ENCODE measurements at regions not wholly inside any gene's neighbourhood (a gene's known extent, or its start where the extent isn't known, plus 50 kb on each side); places are given as distances from the start of the nearest gene placed in this dataset.
A peak's percentile ranks its signal among the peaks of the same experiment; 100 is the strongest.

DNA sequence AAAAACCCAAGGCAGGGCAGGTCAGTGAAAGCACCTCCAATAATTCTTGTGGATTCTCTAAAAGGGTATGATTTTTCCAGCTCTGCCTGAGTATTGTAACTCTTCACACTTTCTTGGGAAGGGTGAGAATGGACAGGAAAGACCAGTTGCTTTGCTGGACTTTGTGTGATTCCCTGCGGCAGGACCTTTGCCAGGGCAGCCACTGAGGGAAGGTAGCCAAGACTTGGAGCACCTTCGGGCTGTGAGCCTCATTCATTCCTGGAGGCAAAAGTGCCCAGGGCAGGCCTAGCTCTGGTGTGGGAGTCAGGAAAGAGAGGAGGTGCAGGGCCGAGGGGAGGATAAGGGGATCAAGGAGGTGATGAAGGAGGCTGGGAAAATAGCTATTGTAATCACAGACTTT, 80.2 kb downstream of the VCPKMT start:
- no peak for TF ChIP-seq POLR2A (IDR thresholded peaks at IDR 0.05)
- no peak for TF ChIP-seq CTCF (IDR thresholded peaks at IDR 0.05)
- Histone ChIP-seq H3K27me3 (no peaks in the 10 kb centered on the region), H3K9me3 (no peaks in the 10 kb centered on the region), H3K4me1 (peaks cover 0 to 26% (median 16%) of the 10 kb centered on the region in 4 donors), H3K27ac (no peak overlapping the region), H3K36me3 (no peaks in the 10 kb centered on the region), H3K4me3 (no peak overlapping the region)
- no peak for DNase-seq

GRCh38 chr14:50036637-50037036, 79.7 kb downstream of the VCPKMT start:
- H3K4me1 ChIP-seq = peaks cover 0 to 26% (median 16%) of the 10 kb centered on the region in 4 donors
- no peak overlapping the region for H3K27ac ChIP-seq
- no peak for TF ChIP-seq CTCF (IDR thresholded peaks at IDR 0.05)
- no peak for TF ChIP-seq POLR2A (IDR thresholded peaks at IDR 0.05)
- DNase-seq = no peak
- no peak overlapping the region for H3K4me3 ChIP-seq
- H3K9me3 ChIP-seq = no peaks in the 10 kb centered on the region
- no peaks in the 10 kb centered on the region for H3K27me3 ChIP-seq
- H3K36me3 ChIP-seq = no peaks in the 10 kb centered on the region

GRCh38 chr14:50037240-50037639, 79.1 kb downstream of the VCPKMT start:
- Histone ChIP-seq H3K4me3 (no peak overlapping the region), H3K9me3 (no peaks in the 10 kb centered on the region), H3K36me3 (no peaks in the 10 kb centered on the region), H3K27me3 (no peaks in the 10 kb centered on the region), H3K4me1 (peaks cover 0 to 26% (median 16%) of the 10 kb centered on the region in 4 donors), H3K27ac (no peak overlapping the region)
- TF ChIP-seq POLR2A (IDR thresholded peaks at IDR 0.05) (no peak), CTCF (IDR thresholded peaks at IDR 0.05) (no peak)
- DNase-seq = no peak

DNA sequence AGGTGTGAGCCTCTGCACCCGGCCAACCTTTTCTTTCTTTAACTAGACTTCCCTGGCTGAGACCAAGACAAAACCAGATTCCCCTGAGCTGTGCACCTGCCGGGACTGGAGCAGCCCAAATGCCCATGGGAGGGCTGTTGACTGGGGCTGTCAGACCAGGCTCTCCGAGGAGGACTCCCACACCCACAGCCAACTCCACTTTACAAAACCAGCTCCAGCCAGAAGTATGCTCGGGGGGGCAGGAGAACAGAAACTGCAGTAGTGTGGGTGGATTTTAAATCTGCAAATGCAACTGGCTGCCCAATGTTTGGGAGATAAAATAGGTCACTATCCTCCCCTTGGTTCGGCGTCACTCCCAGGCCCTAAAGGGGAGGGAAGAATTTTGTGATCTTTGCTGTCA, 78.5 kb downstream of the VCPKMT start:
- DNase-seq = no peak
- no peak for TF ChIP-seq POLR2A (IDR thresholded peaks at IDR 0.05)
- TF ChIP-seq CTCF (IDR thresholded peaks at IDR 0.05) = no peak
- peak overlapping the region in 3 of 4 donors; percentile 41 to 77 (median 44) for H3K27ac ChIP-seq

DNA sequence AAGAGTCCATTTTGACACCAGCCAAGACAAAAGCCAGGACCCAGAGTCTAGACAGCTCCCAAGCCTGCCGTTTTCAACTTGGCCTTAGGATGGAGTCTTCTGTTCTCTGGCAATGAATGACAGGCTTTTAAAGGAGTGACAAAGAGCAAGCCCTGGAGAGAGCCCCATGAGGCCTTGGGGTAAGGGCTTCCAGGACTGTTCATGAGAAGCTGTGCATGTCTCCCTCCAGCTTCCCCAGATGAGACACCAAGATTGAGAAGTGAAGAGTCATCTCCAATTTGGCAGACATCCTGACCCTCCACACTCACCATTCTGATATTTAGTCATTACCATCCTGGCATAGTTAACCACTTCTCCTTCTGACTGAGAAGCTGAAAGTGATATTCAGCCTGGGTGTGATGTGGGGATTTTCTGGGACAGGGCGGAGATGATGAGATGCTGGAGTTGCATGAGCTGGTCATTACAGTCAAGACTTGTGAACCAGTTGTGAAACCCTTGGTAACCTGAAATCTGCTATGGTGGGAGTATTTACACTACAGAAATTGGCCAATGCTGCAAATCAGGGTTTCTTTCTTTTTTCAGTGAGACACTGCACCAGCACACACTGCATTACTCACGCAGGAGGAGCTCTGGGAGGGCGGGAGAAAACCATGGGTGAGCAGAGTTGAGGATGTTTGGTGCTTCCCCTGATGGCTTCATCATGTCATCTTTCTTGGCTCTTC, 77.8 kb downstream of the VCPKMT start:
- Histone ChIP-seq H3K4me1 (peaks cover 0 to 34% (median 19%) of the 10 kb centered on the region in 4 donors), H3K9me3 (no peaks in the 10 kb centered on the region), H3K4me3 (no peak overlapping the region), H3K27me3 (no peaks in the 10 kb centered on the region), H3K36me3 (no peaks in the 10 kb centered on the region), H3K27ac (peak overlapping the region in 3 of 4 donors; percentile 41 to 77 (median 44))
- TF ChIP-seq POLR2A (IDR thresholded peaks at IDR 0.05) = no peak
- TF ChIP-seq CTCF (IDR thresholded peaks at IDR 0.05) = peak in 1 of 6 experiments; percentile 14
- no peak for DNase-seq

More for the DNA sequence above, 78.5 kb downstream of the VCPKMT start:
- Histone ChIP-seq H3K4me3 (no peak overlapping the region), H3K4me1 (peaks cover 0 to 27% (median 16%) of the 10 kb centered on the region in 4 donors), H3K9me3 (no peaks in the 10 kb centered on the region), H3K36me3 (no peaks in the 10 kb centered on the region), H3K27me3 (no peaks in the 10 kb centered on the region)
